ENCODE measurements at regions not wholly inside any gene's neighbourhood (a gene's known extent, or its start where the extent isn't known, plus 50 kb on each side); places are given as distances from the start of the nearest gene placed in this dataset.

DNA sequence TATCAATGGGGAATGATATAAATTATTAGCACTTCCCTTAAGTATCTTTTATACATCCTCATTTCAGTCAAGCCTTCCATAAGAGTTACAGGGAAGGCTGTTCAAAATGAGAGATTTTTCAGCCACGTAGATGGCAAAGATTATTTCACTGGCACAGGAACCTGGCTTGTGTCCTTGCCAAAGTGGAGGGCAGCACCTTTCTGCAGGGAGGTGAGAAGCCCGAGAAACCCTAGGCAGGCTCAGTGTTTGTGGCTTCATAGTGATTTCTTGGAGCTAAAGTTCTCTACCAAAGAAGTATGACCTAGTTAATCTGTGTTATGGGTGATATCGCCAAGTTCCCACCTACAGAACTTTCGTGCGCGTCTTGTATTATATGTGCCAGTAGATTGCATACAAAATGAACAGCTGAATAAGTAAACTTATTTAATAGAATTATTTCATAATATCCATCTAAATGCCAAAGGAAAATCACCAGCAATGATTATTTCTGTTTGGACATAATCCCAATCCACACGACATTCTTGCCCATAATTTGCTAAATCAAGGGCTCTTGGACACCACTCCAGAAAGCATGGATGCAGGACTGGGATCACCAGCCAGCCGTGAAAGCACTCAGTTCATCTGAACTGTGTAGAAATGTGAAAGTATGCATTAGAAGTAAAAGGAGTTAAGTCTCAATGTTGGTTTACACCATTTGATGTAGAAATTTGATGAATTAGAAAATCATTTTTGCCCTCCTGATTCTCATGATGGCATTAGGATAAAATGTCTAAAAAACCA is 150.4 kb upstream of the RNF32 start:
- intact Hi-C loops (cut with DNase I; ENCODE audit: low total_unique reads) = no loop called here
- H3K4me1 ChIP-seq = no peaks in the 10 kb centered on the region
- H3K27ac ChIP-seq = no peak overlapping the region
- WGBS, 5 donors = 86 to 91% (median 89%) methylated on average over 8 of the region's 8 CpGs
- H3K36me3 ChIP-seq = no peaks in the 10 kb centered on the region
- no peak overlapping the region for H3K4me3 ChIP-seq
- H3K27me3 ChIP-seq (replicated peaks in 1 of 7) = peaks cover 0 to 14% (median 0%) of the 10 kb centered on the region in 7 donors
- no peak for DNase-seq
- TF ChIP-seq POLR2AphosphoS5 (IDR thresholded peaks at IDR 0.05) (no peak), CTCF (IDR thresholded peaks at IDR 0.05 in 8 of 11, conservative IDR thresholded peaks at IDR 0.05 in 3 of 11) (no peak), POLR2A (IDR thresholded peaks at IDR 0.05) (no peak)
- H3K9me3 ChIP-seq = no peaks in the 10 kb centered on the region

GRCh38 chr7:156487811-156488533 is 152.6 kb upstream of the RNF32 start:
- 69 to 77% (median 71%) methylated on average over 12 of the region's 12 CpGs for WGBS, 5 donors
- Histone ChIP-seq H3K4me3 (no peak overlapping the region), H3K9me3 (no peaks in the 10 kb centered on the region), H3K27ac (no peak overlapping the region), H3K27me3 (replicated peaks in 1 of 7) (peaks cover 0 to 7% (median 0%) of the 10 kb centered on the region in 7 donors), H3K4me1 (no peaks in the 10 kb centered on the region), H3K36me3 (no peaks in the 10 kb centered on the region)
- no peak for DNase-seq
- TF ChIP-seq POLR2A (IDR thresholded peaks at IDR 0.05) = no peak
- TF ChIP-seq CTCF (IDR thresholded peaks at IDR 0.05 in 8 of 11, conservative IDR thresholded peaks at IDR 0.05 in 3 of 11) = no peak
- TF ChIP-seq POLR2AphosphoS5 (IDR thresholded peaks at IDR 0.05) = no peak
- intact Hi-C loops (cut with DNase I; ENCODE audit: low total_unique reads) = no loop called here

- no peaks in the 10 kb centered on the region for H3K4me1 ChIP-seq
- DNase-seq = no peak
- WGBS, 5 donors = 76 to 89% (median 80%) methylated on average over 12 of the region's 12 CpGs
- H3K4me3 ChIP-seq = no peak overlapping the region
- no peaks in the 10 kb centered on the region for H3K9me3 ChIP-seq
- H3K36me3 ChIP-seq = no peaks in the 10 kb centered on the region
- TF ChIP-seq POLR2AphosphoS5 (IDR thresholded peaks at IDR 0.05) = no peak
- no peak for TF ChIP-seq POLR2A (IDR thresholded peaks at IDR 0.05)
- no peak for TF ChIP-seq CTCF (IDR thresholded peaks at IDR 0.05 in 8 of 11, conservative IDR thresholded peaks at IDR 0.05 in 3 of 11)
- intact Hi-C loops (cut with DNase I; ENCODE audit: low total_unique reads) = no loop called here
- H3K27me3 ChIP-seq (replicated peaks in 1 of 7) = peaks cover 0 to 23% (median 0%) of the 10 kb centered on the region in 7 donors
- H3K27ac ChIP-seq = no peak overlapping the region
Observed at GRCh38 chr7:156480671-156481070, 159.9 kb upstream of the RNF32 start.

- intact Hi-C loops (cut with DNase I; ENCODE audit: low total_unique reads) = loop anchor here (10.0 kb wide), 1 partner anchor 665 kb away; the partner anchor contains the start of gene SHH
- no peak for DNase-seq
- Histone ChIP-seq H3K36me3 (no peaks in the 10 kb centered on the region), H3K4me1 (no peaks in the 10 kb centered on the region), H3K4me3 (no peak overlapping the region), H3K27ac (no peak overlapping the region), H3K27me3 (replicated peaks in 1 of 7) (peaks cover 0 to 34% (median 0%) of the 10 kb centered on the region in 7 donors), H3K9me3 (no peaks in the 10 kb centered on the region)
- 40 to 70% (median 60%) methylated on average over 2 of the region's 2 CpGs for WGBS, 5 donors
- no peak for TF ChIP-seq POLR2AphosphoS5 (IDR thresholded peaks at IDR 0.05)
- TF ChIP-seq POLR2A (IDR thresholded peaks at IDR 0.05) = no peak
- TF ChIP-seq CTCF (IDR thresholded peaks at IDR 0.05 in 8 of 11, conservative IDR thresholded peaks at IDR 0.05 in 3 of 11) = no peak
Observed at GRCh38 chr7:156479596-156479995, 161.0 kb upstream of the RNF32 start.
